ENCODE measurements at regions not wholly inside any gene's neighbourhood (a gene's known extent, or its start where the extent isn't known, plus 50 kb on each side); places are given as distances from the start of the nearest gene placed in this dataset.

GRCh38 chr12:42761086-42761485 lies 171.5 kb upstream of the PRICKLE1 start:
- no peak overlapping the region for H3K4me3 ChIP-seq (ENCODE audit: low read depth, low read length)
- DNase-seq (ENCODE audit: low read depth) = no peak

GRCh38 chr12:42760550-42760949 lies 171.0 kb upstream of the PRICKLE1 start:
- TF ChIP-seq CTCF (IDR thresholded peaks at IDR 0.05; ENCODE audit: insufficient read depth, low read depth, low read length) = no peak
- H3K4me3 ChIP-seq (ENCODE audit: low read depth, low read length) = no peak overlapping the region
- DNase-seq (ENCODE audit: low read depth) = no peak

More at GRCh38 chr12:42761086-42761485, 171.5 kb upstream of the PRICKLE1 start:
- no peak for TF ChIP-seq CTCF (IDR thresholded peaks at IDR 0.05; ENCODE audit: insufficient read depth, low read depth, low read length)

- peak; percentile 55 for DNase-seq (ENCODE audit: low read depth)
- no peak overlapping the region for H3K4me3 ChIP-seq (ENCODE audit: low read depth, low read length)
- TF ChIP-seq CTCF (IDR thresholded peaks at IDR 0.05; ENCODE audit: insufficient read depth, low read depth, low read length) = no peak
These were observed 170.2 kb upstream of the PRICKLE1 start for GRCh38 chr12:42759622-42760273.

GRCh38 chr12:42758806-42759205 lies 169.3 kb upstream of the PRICKLE1 start:
- TF ChIP-seq CTCF (IDR thresholded peaks at IDR 0.05; ENCODE audit: insufficient read depth, low read depth, low read length) = no peak
- H3K4me3 ChIP-seq (ENCODE audit: low read depth, low read length) = no peak overlapping the region
- DNase-seq (ENCODE audit: low read depth) = no peak

- H3K4me3 ChIP-seq (ENCODE audit: low read depth, low read length) = no peak overlapping the region
- no peak for TF ChIP-seq CTCF (IDR thresholded peaks at IDR 0.05; ENCODE audit: insufficient read depth, low read depth, low read length)
- DNase-seq (ENCODE audit: low read depth) = no peak
These were observed 168.1 kb upstream of the PRICKLE1 start for GRCh38 chr12:42757624-42758119.

GRCh38 chr12:42756841-42757623 lies 167.5 kb upstream of the PRICKLE1 start:
- no peak for TF ChIP-seq CTCF (IDR thresholded peaks at IDR 0.05; ENCODE audit: insufficient read depth, low read depth, low read length)
- no peak overlapping the region for H3K4me3 ChIP-seq (ENCODE audit: low read depth, low read length)

More at GRCh38 chr12:42756841-42757623, 167.5 kb upstream of the PRICKLE1 start:
- peak; percentile 63 for DNase-seq (ENCODE audit: low read depth)

Measured in fibroblast of villous mesenchyme (primary cell).